GM12892 (cell line): ENCODE measurements at regions not wholly inside any gene's neighbourhood (a gene's known extent, or its start where the extent isn't known, plus 50 kb on each side); places are given as distances from the start of the nearest gene placed in this dataset.

ENCODE experiments used
- POLR2A ChIP-seq: IDR thresholded peaks from 2 replicates; pipeline ENCODE4 v1.6.1; 2011; ENCODE audit warnings: low read depth, low read length, control low read depth
- TAF1 ChIP-seq: IDR thresholded peaks from 2 replicates; pipeline ENCODE4 v1.6.1; 2011; ENCODE audit warnings: low read depth, mild to moderate bottlenecking, control low read depth, low read length, borderline replicate concordance

DNA sequence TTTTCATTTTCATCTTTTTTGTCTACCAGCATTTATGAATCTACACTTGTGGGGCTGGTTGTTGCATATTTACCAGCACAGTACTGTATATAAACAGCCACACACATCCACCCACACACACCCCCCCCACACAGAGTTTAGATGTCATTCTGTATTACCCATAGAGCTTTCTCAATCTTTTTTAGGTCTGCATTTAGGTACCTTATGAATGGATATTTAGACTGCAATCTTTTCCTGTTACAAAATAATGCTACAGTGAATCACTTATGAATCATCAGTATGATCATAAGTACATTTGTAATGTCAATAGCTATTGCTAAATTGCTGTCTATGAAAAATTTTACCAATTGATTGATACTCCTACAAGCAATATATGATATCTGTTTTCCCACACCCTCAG, 67.3 kb upstream of the STK38L start:
- TF ChIP-seq POLR2A: no peak
- TF ChIP-seq TAF1: no peak
